GM20000 (cell line): ENCODE measurements at regions not wholly inside any gene's neighbourhood (a gene's known extent, or its start where the extent isn't known, plus 50 kb on each side); places are given as distances from the start of the nearest gene placed in this dataset.
"Not testable (repeated sequence)": the region's sequence is repeated elsewhere in the genome, so short reads cannot be mapped to it uniquely, and the experiment has no call there.

Source experiments
- DNase-seq: peaks from one replicate; pipeline ENCODE4 v3.0.0; 2012; ENCODE audit warnings: low spot score
- CTCF ChIP-seq: IDR thresholded peaks from 2 replicates; pipeline ENCODE4 v1.5.1; 2012; ENCODE audit warnings: mild to moderate bottlenecking, control low read depth; ENCODE audit errors: extremely low read depth, missing control alignments

- TF ChIP-seq CTCF: no peak
- no peak for DNase-seq
Measured at GRCh38 chr12:83536496-83536895, 849.8 kb downstream of the TMTC2 start.

- DNase-seq: no peak
- no peak for TF ChIP-seq CTCF
Measured at GRCh38 chr12:83528571-83528970, 841.9 kb downstream of the TMTC2 start.

- no peak for TF ChIP-seq CTCF
- no peak for DNase-seq
Measured at GRCh38 chr12:83527810-83528209, 841.1 kb downstream of the TMTC2 start.

- TF ChIP-seq CTCF: no peak
- no peak for DNase-seq
Measured at GRCh38 chr12:83515306-83516026, 828.8 kb downstream of the TMTC2 start.

GRCh38 chr12:83514372-83514771 lies 827.7 kb downstream of the TMTC2 start:
- no peak for TF ChIP-seq CTCF

GRCh38 chr12:83506841-83507240 lies 820.1 kb downstream of the TMTC2 start:
- no peak for TF ChIP-seq CTCF
- DNase-seq: no peak

More at GRCh38 chr12:83514372-83514771, 827.7 kb downstream of the TMTC2 start:
- DNase-seq: no peak

GRCh38 chr12:83505586-83505985 lies 818.9 kb downstream of the TMTC2 start:
- no peak for TF ChIP-seq CTCF
- DNase-seq: no peak

GRCh38 chr12:83499894-83500293 lies 813.2 kb downstream of the TMTC2 start:
- not testable (repeated sequence) for DNase-seq
